ENCODE measurements at regions not wholly inside any gene's neighbourhood (a gene's known extent, or its start where the extent isn't known, plus 50 kb on each side); places are given as distances from the start of the nearest gene placed in this dataset.
"Not testable (repeated sequence)": the region's sequence is repeated elsewhere in the genome, so short reads cannot be mapped to it uniquely, and the experiment has no call there.

- no peaks in the 10 kb centered on the region for H3K9me3 Mint-ChIP-seq
- no peaks in the 10 kb centered on the region for H3K36me3 Mint-ChIP-seq (ENCODE audit: low read depth)
- H3K4me3 Mint-ChIP-seq, result no peak overlapping the region
- H3K27me3 Mint-ChIP-seq (ENCODE audit: low read depth, poor library complexity), result peaks cover 2% of the 10 kb centered on the region
- H3K27ac Mint-ChIP-seq, result no peak overlapping the region
- no peaks in the 10 kb centered on the region for H3K4me1 Mint-ChIP-seq
- DNase-seq, result no peak
- no peak for TF ChIP-seq CTCF (IDR thresholded peaks at IDR 0.05)
Measured at GRCh38 chrX:148284056-148284455, 216.4 kb upstream of the AFF2 start.

GRCh38 chrX:148284821-148285220, 215.6 kb upstream of the AFF2 start:
- Mint-ChIP-seq H3K9me3 (no peaks in the 10 kb centered on the region), H3K36me3 (ENCODE audit: low read depth) (no peaks in the 10 kb centered on the region), H3K27me3 (ENCODE audit: low read depth, poor library complexity) (peaks cover 2% of the 10 kb centered on the region), H3K4me1 (no peaks in the 10 kb centered on the region), H3K27ac (no peak overlapping the region), H3K4me3 (no peak overlapping the region)
- no peak for DNase-seq
- TF ChIP-seq CTCF (IDR thresholded peaks at IDR 0.05), result no peak

GRCh38 chrX:148288451-148288850, 212.0 kb upstream of the AFF2 start:
- Mint-ChIP-seq H3K36me3 (ENCODE audit: low read depth) (no peaks in the 10 kb centered on the region), H3K27ac (no peak overlapping the region), H3K4me3 (no peak overlapping the region), H3K9me3 (peaks cover 3% of the 10 kb centered on the region), H3K4me1 (no peaks in the 10 kb centered on the region), H3K27me3 (ENCODE audit: low read depth, poor library complexity) (no peaks in the 10 kb centered on the region)
- DNase-seq, result no peak
- TF ChIP-seq CTCF (IDR thresholded peaks at IDR 0.05), result no peak

- Mint-ChIP-seq H3K27me3 (ENCODE audit: low read depth, poor library complexity) (no peaks in the 10 kb centered on the region), H3K27ac (no peak overlapping the region), H3K4me3 (no peak overlapping the region), H3K4me1 (no peaks in the 10 kb centered on the region), H3K36me3 (ENCODE audit: low read depth) (no peaks in the 10 kb centered on the region), H3K9me3 (peaks cover 3% of the 10 kb centered on the region)
- no peak for TF ChIP-seq CTCF (IDR thresholded peaks at IDR 0.05)
- no peak for DNase-seq
Measured at GRCh38 chrX:148290041-148290440, 210.4 kb upstream of the AFF2 start.

GRCh38 chrX:148290931-148291330, 209.5 kb upstream of the AFF2 start:
- Mint-ChIP-seq H3K27me3 (ENCODE audit: low read depth, poor library complexity) (no peaks in the 10 kb centered on the region), H3K4me3 (no peak overlapping the region), H3K4me1 (no peaks in the 10 kb centered on the region), H3K36me3 (ENCODE audit: low read depth) (no peaks in the 10 kb centered on the region), H3K9me3 (peaks cover 8% of the 10 kb centered on the region), H3K27ac (no peak overlapping the region)
- no peak for DNase-seq
- TF ChIP-seq CTCF (IDR thresholded peaks at IDR 0.05), result no peak

- H3K4me3 Mint-ChIP-seq, result no peak overlapping the region
- no peaks in the 10 kb centered on the region for H3K4me1 Mint-ChIP-seq
- peaks cover 45% of the 10 kb centered on the region for H3K9me3 Mint-ChIP-seq
- DNase-seq, result no peak
- no peaks in the 10 kb centered on the region for H3K36me3 Mint-ChIP-seq (ENCODE audit: low read depth)
- H3K27me3 Mint-ChIP-seq (ENCODE audit: low read depth, poor library complexity), result no peaks in the 10 kb centered on the region
- no peak for TF ChIP-seq CTCF (IDR thresholded peaks at IDR 0.05)
- H3K27ac Mint-ChIP-seq, result no peak overlapping the region
Measured at GRCh38 chrX:148298737-148299136, 201.7 kb upstream of the AFF2 start.

GRCh38 chrX:148305214-148305613, 195.2 kb upstream of the AFF2 start:
- not testable (repeated sequence) for H3K27me3 Mint-ChIP-seq (ENCODE audit: low read depth, poor library complexity); DNase-seq; H3K36me3 Mint-ChIP-seq (ENCODE audit: low read depth); H3K4me3 Mint-ChIP-seq; H3K27ac Mint-ChIP-seq; H3K4me1 Mint-ChIP-seq
- peaks cover 52% of the 10 kb centered on the region for H3K9me3 Mint-ChIP-seq
